Myocyte (in vitro differentiated cells): ENCODE measurements at regions not wholly inside any gene's neighbourhood (a gene's known extent, or its start where the extent isn't known, plus 50 kb on each side); places are given as distances from the start of the nearest gene placed in this dataset.
A peak's percentile ranks its signal among the peaks of the same experiment; 100 is the strongest.
"Not testable (repeated sequence)": the region's sequence is repeated elsewhere in the genome, so short reads cannot be mapped to it uniquely, and the experiment has no call there.

Source experiments
- DNase-seq: peaks from one replicate; pipeline ENCODE4 v3.0.0-alpha.2; 2012; ENCODE audit warnings: low read depth

DNA sequence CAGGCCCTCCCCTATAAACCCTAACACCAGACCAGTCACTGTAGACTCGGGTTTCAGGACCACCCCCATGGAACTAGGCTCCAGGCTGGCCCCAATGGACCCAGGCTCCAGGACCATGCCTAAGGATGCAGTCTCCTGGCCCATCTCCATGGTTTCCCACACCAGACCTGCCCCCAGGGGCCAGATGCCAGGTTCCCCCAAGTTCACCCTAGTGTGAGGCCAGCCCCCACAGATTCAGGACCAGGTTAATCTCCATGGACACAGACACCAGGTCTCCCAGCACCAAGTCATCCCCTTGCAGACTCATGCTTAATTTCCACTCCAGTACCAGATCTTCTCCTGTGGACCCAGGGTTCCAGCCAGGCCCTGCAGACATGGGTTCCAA is 103.8 kb upstream of the LANCL2 start:
- DNase-seq: no peak

- not testable (repeated sequence) for DNase-seq
These were observed 99.8 kb upstream of the LANCL2 start for GRCh38 chr7:55265328-55265727.

- no peak for DNase-seq
These were observed 99.1 kb upstream of the LANCL2 start for GRCh38 chr7:55265836-55266642.

DNA sequence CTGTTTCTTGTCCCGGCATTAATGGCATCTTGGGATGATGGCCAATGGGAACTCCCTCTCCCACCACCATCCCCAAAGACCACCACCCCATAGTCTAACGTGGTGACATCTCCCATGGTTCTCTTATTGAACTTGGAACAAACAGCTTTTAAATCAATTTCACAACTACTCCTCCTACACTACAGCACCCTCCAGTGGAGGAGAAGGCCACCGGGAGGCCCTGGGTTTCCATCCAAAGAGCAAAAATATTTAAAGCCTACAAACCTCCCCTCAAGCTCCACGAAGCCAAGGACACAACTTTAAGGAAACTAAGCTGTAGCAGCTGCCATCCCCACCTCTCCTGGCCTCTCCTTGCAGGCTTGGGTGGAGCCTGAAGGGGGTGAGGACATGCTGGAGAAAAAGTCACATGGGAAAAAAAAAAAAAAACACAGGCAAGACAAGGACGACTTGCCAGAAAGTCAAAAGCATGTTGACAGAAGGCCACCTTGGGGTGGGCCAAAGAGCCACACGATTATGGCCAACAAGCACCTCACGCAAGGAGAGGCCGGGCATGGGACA is 94.0 kb upstream of the LANCL2 start:
- peak; percentile 40 for DNase-seq

GRCh38 chr7:55271661-55272060 is 93.5 kb upstream of the LANCL2 start:
- DNase-seq: no peak

- no peak for DNase-seq
These were observed 92.8 kb upstream of the LANCL2 start for GRCh38 chr7:55272328-55272727.

DNA sequence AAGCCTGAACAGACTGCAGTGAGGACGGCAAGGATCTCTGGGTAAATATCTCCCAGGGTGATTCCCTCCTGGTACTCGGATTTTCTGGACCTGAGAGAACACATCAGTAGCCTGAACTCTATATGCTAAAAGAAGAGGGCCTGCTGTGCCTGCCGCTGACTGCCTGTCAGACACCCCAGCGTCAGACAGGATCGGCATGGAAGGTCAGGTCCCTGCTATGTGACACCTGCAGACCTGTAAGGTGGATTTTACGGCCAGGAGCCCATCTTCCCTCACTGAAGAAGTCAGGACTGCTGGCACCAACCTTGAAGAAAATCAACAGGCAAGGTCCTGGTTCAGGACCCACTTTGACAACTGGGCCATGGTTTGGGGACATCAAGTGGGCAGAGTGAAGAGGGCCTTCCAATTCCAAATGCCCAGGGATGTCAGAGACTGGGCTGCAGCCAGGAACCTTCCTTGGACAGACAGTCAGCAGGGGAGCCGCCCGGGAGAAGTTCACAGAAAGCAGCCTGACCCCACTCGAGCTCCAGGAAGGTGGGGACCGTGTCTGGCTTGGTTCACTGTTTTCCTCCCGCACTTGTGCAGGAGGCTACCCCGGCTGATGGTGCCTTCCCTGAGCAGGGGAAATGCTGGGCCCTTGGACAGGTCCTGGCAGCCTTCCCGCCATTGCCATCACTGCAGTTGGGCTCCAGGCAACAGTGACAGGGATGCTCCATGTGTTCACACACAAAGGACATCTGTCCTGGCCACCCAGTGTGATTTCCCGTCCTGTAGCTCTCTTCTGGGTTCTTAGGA is 91.8 kb upstream of the LANCL2 start:
- no peak for DNase-seq

DNA sequence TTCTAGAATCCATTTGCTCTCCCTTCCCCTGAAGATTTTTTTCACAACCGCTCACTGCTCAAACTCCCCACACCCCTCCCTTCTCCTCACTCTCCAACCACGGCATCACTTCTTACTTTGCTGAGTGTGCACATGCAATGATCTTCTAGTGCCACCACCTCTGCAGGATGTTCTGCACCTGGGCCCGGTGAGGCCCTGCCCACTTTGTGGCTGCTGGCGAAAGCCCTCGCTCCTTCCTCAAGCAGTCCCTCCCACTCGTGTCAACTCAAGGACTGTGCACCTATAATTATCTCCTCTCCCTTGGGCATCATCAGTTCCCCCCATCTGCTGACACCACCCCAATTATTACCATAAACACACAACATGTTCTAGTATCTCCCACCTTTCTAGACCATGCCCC is 91.0 kb upstream of the LANCL2 start:
- DNase-seq: no peak

DNA sequence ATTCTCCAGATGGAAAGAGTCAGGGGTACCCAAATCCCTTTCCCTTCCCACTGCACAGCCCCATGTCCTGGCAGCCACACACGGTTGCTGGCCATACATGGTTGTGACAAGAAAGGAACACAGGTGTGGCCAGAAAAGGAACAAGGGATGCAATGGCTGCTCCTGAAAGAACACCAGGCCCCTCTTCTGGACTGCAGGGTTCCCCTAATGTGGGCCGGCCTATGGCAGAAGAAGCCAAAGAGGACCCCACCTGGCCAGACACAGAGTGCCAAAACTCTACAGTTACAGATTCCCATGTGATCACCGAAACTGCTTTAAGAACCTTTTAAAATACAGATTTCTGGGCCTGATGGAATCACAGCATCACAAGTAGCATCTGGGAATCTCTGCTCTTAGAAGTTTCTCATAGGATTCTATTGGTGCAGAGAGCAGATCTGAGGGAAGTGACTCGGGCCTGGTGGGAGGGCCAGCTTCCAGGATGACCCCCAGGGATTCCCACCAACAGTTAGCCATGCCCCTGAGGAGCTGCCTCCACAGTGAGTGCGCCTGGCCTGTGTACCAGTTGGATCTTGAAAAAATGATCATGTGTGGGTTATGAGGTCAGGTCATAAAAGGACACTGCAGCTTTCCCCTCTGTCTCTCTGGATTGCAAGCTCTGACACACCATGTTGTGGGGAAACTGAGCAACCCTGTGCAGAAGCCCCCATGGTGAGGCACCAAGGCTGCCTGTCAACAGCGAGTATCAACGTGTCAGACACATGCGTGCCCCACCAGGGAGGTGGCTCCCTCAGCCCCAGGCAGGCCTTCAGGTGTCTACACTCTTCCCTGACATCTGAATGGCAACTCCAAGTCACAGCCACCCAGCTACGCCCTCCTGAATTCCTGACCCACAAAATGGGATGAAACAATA is 89.6 kb upstream of the LANCL2 start:
- DNase-seq: no peak

DNA sequence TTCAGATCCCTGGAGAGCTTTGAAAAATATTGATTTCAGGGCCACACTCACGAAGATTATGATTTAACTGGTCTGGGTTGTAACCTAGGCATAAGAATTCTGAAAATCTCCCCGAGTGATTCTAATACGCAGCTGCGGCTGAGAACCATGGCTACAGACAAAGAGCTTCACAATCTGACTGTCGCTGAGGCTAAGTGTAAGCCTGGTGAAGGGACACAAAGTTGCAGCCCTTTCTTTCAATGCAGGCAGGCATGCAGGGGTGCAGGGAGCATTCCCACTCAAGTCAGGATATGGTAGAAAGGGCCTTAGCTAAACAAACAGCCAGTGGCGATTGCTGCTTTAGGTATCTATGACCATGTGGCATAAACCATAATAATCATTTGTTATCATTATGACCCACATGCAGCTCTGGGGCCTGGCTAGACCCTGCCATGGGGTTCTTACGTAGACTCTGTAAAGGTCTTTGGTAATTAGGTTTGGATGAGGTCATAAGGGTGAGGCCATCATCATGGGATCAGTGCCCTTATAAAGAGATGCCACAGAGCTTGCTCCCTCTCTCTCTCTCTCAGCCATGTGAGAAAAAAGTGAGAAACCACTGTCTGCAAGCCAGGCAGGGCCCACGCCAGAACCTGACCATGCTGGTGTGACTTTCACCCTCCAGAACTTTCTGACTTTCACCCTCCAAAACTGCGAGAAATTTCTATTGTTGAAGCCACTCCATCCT is 88.4 kb upstream of the LANCL2 start:
- no peak for DNase-seq

- DNase-seq: no peak
These were observed 87.2 kb upstream of the LANCL2 start for GRCh38 chr7:55277916-55278315.

DNA sequence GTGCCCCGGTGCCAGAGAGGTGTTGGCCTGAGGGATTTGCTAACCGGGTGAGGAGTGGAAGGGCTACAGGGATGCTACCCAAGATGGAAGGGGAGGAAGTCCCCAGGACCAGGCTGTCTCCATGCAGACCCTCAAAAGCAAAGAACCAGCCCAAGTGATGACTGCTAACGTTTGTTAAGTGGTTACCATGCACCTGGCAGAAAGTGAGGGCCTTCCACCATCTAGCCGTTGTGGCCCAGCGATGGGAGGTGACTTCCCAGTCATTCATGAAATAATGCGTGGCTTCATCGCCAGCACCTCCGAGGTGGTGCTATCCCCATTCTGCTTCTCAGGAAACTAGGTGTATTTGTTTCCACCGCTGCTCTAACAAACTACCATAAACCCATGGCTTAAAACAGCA is 86.8 kb upstream of the LANCL2 start:
- DNase-seq: no peak

DNA sequence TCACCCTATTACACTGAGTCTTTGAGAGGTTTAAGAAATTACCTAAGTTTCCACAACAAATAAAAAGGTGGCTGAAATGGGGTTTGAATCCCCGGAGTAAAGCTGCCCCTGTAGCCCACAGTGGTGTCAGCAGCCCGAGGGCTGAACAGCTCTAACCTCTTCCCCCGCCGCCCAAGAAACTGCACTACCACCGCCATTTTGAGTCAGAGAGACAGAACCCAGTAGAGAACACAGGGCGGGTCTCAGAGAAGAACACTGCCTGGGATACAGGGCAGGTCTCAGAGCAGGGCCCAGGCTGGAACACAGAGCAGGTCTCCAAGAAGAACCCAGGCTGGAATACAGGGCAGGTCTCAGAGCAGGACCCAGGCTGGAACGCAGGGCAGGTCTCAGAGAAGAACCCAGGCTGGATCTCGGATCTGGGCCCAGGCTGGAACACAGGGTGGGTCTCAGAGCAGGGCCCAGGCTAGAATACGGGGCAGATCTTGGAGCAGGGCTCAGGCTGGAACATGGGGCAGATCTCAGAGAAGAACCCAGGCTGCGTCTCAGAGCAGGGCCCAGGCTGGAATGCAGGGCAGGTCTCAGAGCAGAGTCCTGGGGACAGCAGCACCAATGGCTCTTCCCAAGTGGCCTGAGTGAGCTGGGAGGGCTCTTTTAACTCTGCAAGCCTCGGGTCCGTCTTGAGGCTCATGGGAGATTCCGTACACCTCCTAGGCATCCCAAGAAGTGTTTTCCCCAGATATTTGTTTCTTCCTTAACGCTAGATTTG is 85.9 kb upstream of the LANCL2 start:
- DNase-seq: no peak

GRCh38 chr7:55280031-55280454 is 85.1 kb upstream of the LANCL2 start:
- peak; percentile 90 for DNase-seq

DNA sequence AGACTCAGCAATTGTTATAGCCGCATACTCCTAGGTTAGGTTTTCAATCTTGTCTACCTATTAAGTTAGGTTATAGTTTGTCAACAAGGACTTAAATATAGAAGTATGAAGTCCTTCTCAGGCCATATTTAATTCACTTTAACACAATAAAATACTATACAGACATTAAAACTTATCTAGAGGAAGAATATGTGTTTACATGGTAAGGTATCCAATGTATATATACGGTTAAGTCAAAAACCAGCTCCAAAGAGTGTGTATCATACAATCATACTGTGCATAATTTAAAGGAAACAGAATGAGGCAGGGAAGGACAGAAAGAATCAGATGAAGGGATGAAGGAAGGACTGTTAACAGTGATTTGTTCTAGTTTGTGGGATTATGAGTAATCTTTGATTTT is 79.5 kb upstream of the LANCL2 start:
- DNase-seq: no peak

DNA sequence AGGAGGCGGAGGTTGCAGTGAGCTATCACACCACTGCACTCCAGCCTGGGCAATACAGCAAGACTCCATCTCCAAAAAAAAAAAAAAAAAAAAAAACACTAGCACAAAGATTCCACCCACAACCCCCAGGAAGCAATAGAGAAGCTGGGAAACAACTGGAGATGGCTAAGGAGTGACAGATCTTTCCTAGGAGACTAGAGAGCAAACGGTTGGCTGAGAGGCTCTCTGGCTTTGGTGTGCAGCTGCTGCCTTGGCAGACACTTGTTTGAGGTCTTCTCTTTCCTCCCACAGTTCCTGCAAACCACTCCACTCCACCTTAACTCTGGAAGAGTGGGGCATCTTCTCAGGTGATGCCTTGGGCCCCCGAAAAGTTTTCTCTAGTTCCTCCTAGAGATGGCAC is 78.5 kb upstream of the LANCL2 start:
- peak; percentile 88 for DNase-seq

DNA sequence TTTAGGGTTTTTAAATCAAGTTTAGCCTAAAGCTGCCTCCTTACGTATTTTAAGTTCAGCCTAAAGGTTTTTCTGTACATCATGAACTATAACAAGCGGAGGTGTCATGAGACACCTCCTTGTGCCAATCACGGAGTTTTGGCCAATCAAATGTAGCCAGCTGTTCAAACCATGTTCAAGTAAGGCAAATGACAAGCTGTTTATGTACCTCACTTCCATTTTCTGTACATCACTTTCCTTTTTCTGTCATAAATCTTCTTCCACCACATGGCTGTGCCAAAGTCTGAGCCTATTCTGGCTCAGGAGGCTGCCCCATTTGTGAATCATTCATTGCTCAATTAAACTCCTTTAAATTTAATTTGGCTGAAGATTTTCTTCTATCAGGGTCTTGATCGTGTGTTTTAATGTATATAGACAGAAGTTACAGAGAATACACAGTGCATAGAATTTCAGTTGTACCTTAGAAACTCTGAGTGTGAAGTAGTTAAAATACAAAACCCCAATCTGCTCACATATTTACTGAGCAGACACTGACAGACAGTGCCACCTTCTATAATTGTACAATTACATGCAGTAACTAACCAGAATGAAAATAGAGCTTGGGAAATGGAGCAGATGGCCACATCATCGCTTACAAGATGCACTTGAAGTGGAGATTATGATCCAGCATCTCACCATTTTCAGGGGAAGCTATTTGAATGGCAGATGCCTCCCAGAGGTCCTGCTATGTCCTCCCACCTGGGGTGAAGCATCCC is 76.9 kb upstream of the LANCL2 start:
- peak; percentile 58 for DNase-seq

DNA sequence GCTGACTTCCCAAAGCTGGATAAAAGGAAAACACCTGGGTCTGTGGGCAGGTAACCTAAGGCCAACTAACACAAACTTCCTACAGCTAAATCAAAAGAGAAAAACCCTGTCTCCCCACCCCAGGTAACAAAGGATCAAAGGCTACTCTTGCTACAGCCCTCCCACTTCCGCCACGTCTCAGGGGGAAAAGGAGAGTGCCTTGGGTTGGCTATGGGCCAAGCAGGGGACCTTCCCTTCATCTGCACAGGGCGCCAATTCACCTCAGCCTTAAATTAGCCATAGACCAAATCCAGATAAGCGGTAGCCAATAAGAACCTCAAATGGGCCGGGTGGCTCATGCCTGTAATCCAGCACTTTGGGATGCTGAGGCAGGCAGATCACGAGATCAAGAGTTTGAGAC is 69.1 kb upstream of the LANCL2 start:
- DNase-seq: no peak
